HL-60 (cell line): ENCODE measurements at regions not wholly inside any gene's neighbourhood (a gene's known extent, or its start where the extent isn't known, plus 50 kb on each side); places are given as distances from the start of the nearest gene placed in this dataset.

Experiments used
- DNase-seq, 2 experiments: peaks; one replicate each; pipeline ENCODE4 v3.0.0-alpha.2; 2010 to 2020; ENCODE audit warnings: low read depth in 1 of 2, low spot score in 1 of 2
- H3K27ac ChIP-seq: fragments of 250-450 bp; sonication (Bioruptor Pico); replicated peaks from 2 replicates; pipeline ENCODE4 v1.5.1; 2020; ENCODE audit warnings: mild to moderate bottlenecking, moderate library complexity
- H3K27me3 ChIP-seq: fragments of 250-450 bp; sonication (Bioruptor Pico); 2 replicates; pipeline ENCODE4 v1.5.1; 2021; ENCODE audit warnings: mild to moderate bottlenecking, moderate library complexity; ENCODE audit not compliant: insufficient read depth, poor library complexity, severe bottlenecking
- H3K4me3 ChIP-seq: replicated peaks from 2 replicates; pipeline ENCODE4 v1.5.1; 2011; ENCODE audit warnings: mild to moderate bottlenecking, control low read depth, low read length; ENCODE audit not compliant: insufficient read depth
- CTCF ChIP-seq: IDR thresholded peaks from one replicate; pipeline ENCODE4 v1.5.1; 2011; ENCODE audit warnings: low read length, control low read depth, inconsistent platforms; ENCODE audit not compliant: insufficient read depth
- GABPA ChIP-seq: IDR thresholded peaks from 2 replicates; pipeline ENCODE4 v1.6.1; 2012; ENCODE audit warnings: low read depth
- POLR2AphosphoS5 ChIP-seq: IDR thresholded peaks from 2 replicates; pipeline ENCODE4 v1.6.1; 2012; ENCODE audit warnings: low read depth
- REST ChIP-seq: IDR thresholded peaks from 2 replicates; pipeline ENCODE4 v1.6.1; 2012; ENCODE audit warnings: low read depth; ENCODE audit not compliant: insufficient replicate concordance
- SPI1 ChIP-seq: IDR thresholded peaks from 2 replicates; pipeline ENCODE4 v1.6.1; 2012; ENCODE audit warnings: low read depth, mild to moderate bottlenecking, borderline replicate concordance

- Histone ChIP-seq H3K4me3 (no peak overlapping the region), H3K27me3 (no peaks in the 10 kb centered on the region), H3K27ac (no peak overlapping the region)
- TF ChIP-seq CTCF, result no peak
- TF ChIP-seq SPI1, result no peak
- no peak for TF ChIP-seq POLR2AphosphoS5
- no peak for TF ChIP-seq GABPA
- TF ChIP-seq REST, result no peak
- no peak for DNase-seq
Measured at GRCh38 chr11:98955551-98955950, 65.2 kb upstream of the CNTN5 start.

GRCh38 chr11:98964146-98964545 lies 56.6 kb upstream of the CNTN5 start:
- Histone ChIP-seq H3K4me3 (no peak overlapping the region), H3K27ac (no peak overlapping the region), H3K27me3 (no peaks in the 10 kb centered on the region)
- no peak for TF ChIP-seq GABPA
- no peak for DNase-seq

- TF ChIP-seq CTCF, result no peak
- no peak for TF ChIP-seq GABPA
- no peak for TF ChIP-seq REST
- TF ChIP-seq POLR2AphosphoS5, result no peak
- TF ChIP-seq SPI1, result no peak
- Histone ChIP-seq H3K27me3 (no peaks in the 10 kb centered on the region), H3K27ac (no peak overlapping the region), H3K4me3 (no peak overlapping the region)
- DNase-seq, result no peak
Measured at GRCh38 chr11:98965358-98965757, 55.4 kb upstream of the CNTN5 start.

- DNase-seq, result no peak
- H3K27me3 ChIP-seq, result no peaks in the 10 kb centered on the region
- H3K27ac ChIP-seq, result no peak overlapping the region
- TF ChIP-seq CTCF, result no peak
- no peak overlapping the region for H3K4me3 ChIP-seq
Measured at GRCh38 chr11:98965775-98966174, 55.0 kb upstream of the CNTN5 start.
